ENCODE measurements at regions not wholly inside any gene's neighbourhood (a gene's known extent, or its start where the extent isn't known, plus 50 kb on each side); places are given as distances from the start of the nearest gene placed in this dataset.
"Not testable (repeated sequence)": the region's sequence is repeated elsewhere in the genome, so short reads cannot be mapped to it uniquely, and the experiment has no call there.

GRCh38 chr9:108759399-108759798, 96.4 kb downstream of the ACTL7B start:
- H3K9me3 Mint-ChIP-seq = no peaks in the 10 kb centered on the region
- no peaks in the 10 kb centered on the region for H3K36me3 Mint-ChIP-seq (ENCODE audit: low read depth)
- no peaks in the 10 kb centered on the region for H3K4me1 Mint-ChIP-seq
- no peak overlapping the region for H3K27ac Mint-ChIP-seq
- no peak for DNase-seq
- ChIA-PET POLR2A (no interaction called here), CTCF (no interaction called here)
- H3K4me3 Mint-ChIP-seq = no peak overlapping the region
- H3K27me3 Mint-ChIP-seq = no peaks in the 10 kb centered on the region

DNA sequence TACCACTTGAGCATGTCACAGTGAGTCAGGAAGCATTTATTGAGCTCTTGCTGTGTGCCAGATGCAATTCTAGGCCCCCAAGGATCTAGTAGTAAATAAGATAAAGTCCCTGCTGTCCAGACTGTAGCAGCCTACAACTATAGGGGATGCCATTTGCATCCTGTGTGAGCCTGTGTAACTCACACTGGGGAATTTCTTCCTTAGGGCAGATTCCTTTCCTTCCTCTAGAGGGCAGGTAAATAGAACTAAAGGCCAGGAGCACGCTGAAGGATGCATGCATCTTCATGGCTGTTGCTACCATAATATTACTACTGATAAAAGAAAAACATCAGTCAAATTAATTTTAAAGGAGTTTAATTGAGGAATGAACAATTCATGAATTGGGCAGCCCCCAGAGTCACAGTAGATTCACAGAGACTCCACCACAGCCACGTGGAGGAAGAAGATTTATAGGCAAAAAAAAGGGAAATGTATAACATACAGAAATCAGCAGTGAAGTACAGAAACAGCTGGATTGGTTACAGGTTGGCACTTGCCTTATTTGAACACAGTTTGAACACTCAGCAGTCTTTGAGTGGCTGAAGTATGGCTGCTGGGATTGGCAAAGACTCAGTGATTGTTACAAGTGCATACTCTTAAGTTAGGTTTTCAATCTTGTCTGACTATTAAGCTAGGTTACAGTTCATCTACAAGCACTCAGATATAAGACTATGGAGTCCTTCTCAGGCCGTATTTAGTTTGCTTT, 98.9 kb downstream of the ACTL7B start:
- DNase-seq = no peak
- Mint-ChIP-seq H3K27ac (no peak overlapping the region), H3K27me3 (no peaks in the 10 kb centered on the region), H3K4me1 (no peaks in the 10 kb centered on the region), H3K4me3 (no peak overlapping the region), H3K9me3 (no peaks in the 10 kb centered on the region), H3K36me3 (ENCODE audit: low read depth) (no peaks in the 10 kb centered on the region)
- CTCF ChIA-PET = no interaction called here
- POLR2A ChIA-PET = no interaction called here

GRCh38 chr9:108755979-108756378, 99.8 kb downstream of the ACTL7B start:
- no peaks in the 10 kb centered on the region for H3K27me3 Mint-ChIP-seq
- H3K9me3 Mint-ChIP-seq = no peaks in the 10 kb centered on the region
- no peaks in the 10 kb centered on the region for H3K4me1 Mint-ChIP-seq
- no peaks in the 10 kb centered on the region for H3K36me3 Mint-ChIP-seq (ENCODE audit: low read depth)
- H3K4me3 Mint-ChIP-seq = no peak overlapping the region
- ChIA-PET POLR2A (no interaction called here), CTCF (no interaction called here)
- H3K27ac Mint-ChIP-seq = no peak overlapping the region
- DNase-seq = no peak

GRCh38 chr9:108751369-108751768, 104.4 kb downstream of the ACTL7B start:
- ChIA-PET POLR2A (interaction anchor here (0.9 kb wide), 1 partner anchor 1124 kb away, joined by 3 read pairs; no protein-coding TSS in a partner anchor), CTCF (no interaction called here)
- Mint-ChIP-seq H3K36me3 (ENCODE audit: low read depth) (no peaks in the 10 kb centered on the region), H3K27ac (no peak overlapping the region), H3K4me3 (no peak overlapping the region), H3K4me1 (no peaks in the 10 kb centered on the region), H3K9me3 (no peaks in the 10 kb centered on the region), H3K27me3 (no peaks in the 10 kb centered on the region)
- no peak for DNase-seq

- ChIA-PET CTCF (no interaction called here), POLR2A (no interaction called here)
- DNase-seq = no peak
- no peaks in the 10 kb centered on the region for H3K27me3 Mint-ChIP-seq
- no peak overlapping the region for H3K4me3 Mint-ChIP-seq
- H3K4me1 Mint-ChIP-seq = no peaks in the 10 kb centered on the region
- H3K27ac Mint-ChIP-seq = no peak overlapping the region
- no peaks in the 10 kb centered on the region for H3K36me3 Mint-ChIP-seq (ENCODE audit: low read depth)
- no peaks in the 10 kb centered on the region for H3K9me3 Mint-ChIP-seq
These were observed 105.0 kb downstream of the ACTL7B start for GRCh38 chr9:108750661-108751215.

- POLR2A ChIA-PET = no interaction called here
- no peaks in the 10 kb centered on the region for H3K27me3 Mint-ChIP-seq
- no peaks in the 10 kb centered on the region for H3K9me3 Mint-ChIP-seq
- H3K36me3 Mint-ChIP-seq (ENCODE audit: low read depth) = no peaks in the 10 kb centered on the region
- H3K27ac Mint-ChIP-seq = no peak overlapping the region
- CTCF ChIA-PET = interaction anchor here (1.4 kb wide), 1 partner anchor 13 kb away, joined by 3 read pairs; no protein-coding TSS in a partner anchor
- DNase-seq = no peak
- no peak overlapping the region for H3K4me3 Mint-ChIP-seq
- no peaks in the 10 kb centered on the region for H3K4me1 Mint-ChIP-seq
These were observed 107.0 kb downstream of the ACTL7B start for GRCh38 chr9:108748776-108749175.

DNA sequence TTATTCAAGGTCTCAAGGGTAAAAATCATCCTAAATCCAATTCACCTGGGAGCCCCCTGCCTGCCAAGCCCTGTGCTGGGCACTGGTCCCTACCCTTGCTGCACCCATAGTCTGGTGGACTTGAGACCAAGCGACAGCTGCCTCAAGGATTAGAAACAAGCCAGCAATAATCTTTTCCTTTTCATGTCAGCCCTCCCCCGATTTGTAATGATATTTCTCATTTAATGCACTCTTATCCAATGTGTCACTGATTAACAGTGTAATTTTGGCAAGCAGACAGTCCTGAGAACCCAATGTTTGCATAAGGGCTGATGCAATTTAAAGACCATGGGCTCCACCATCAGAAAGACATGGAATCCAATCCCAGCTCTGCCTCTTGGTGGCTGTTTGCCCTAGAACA, 108.9 kb downstream of the ACTL7B start:
- H3K9me3 Mint-ChIP-seq = no peaks in the 10 kb centered on the region
- H3K4me1 Mint-ChIP-seq = no peaks in the 10 kb centered on the region
- no peak overlapping the region for H3K27ac Mint-ChIP-seq
- no peak for DNase-seq
- CTCF ChIA-PET = no interaction called here
- H3K36me3 Mint-ChIP-seq (ENCODE audit: low read depth) = no peaks in the 10 kb centered on the region
- no peaks in the 10 kb centered on the region for H3K27me3 Mint-ChIP-seq
- POLR2A ChIA-PET = no interaction called here
- no peak overlapping the region for H3K4me3 Mint-ChIP-seq

GRCh38 chr9:108746001-108746400, 109.8 kb downstream of the ACTL7B start:
- H3K36me3 Mint-ChIP-seq (ENCODE audit: low read depth) = no peaks in the 10 kb centered on the region
- H3K4me1 Mint-ChIP-seq = no peaks in the 10 kb centered on the region
- CTCF ChIA-PET = no interaction called here
- no peaks in the 10 kb centered on the region for H3K27me3 Mint-ChIP-seq
- DNase-seq = no peak
- H3K4me3 Mint-ChIP-seq = no peak overlapping the region
- H3K27ac Mint-ChIP-seq = no peak overlapping the region
- POLR2A ChIA-PET = no interaction called here
- no peaks in the 10 kb centered on the region for H3K9me3 Mint-ChIP-seq

- Mint-ChIP-seq H3K4me1 (no peaks in the 10 kb centered on the region), H3K9me3 (no peaks in the 10 kb centered on the region)
These were observed 111.1 kb downstream of the ACTL7B start for GRCh38 chr9:108744641-108745040.

GRCh38 chr9:108743901-108744371, 111.8 kb downstream of the ACTL7B start:
- Mint-ChIP-seq H3K27ac (no peak overlapping the region), H3K9me3 (no peaks in the 10 kb centered on the region), H3K27me3 (no peaks in the 10 kb centered on the region), H3K36me3 (ENCODE audit: low read depth) (no peaks in the 10 kb centered on the region), H3K4me1 (no peaks in the 10 kb centered on the region), H3K4me3 (no peak overlapping the region)
- CTCF ChIA-PET = no interaction called here
- POLR2A ChIA-PET = no interaction called here
- no peak for DNase-seq

More at GRCh38 chr9:108744641-108745040, 111.1 kb downstream of the ACTL7B start:
- H3K36me3 Mint-ChIP-seq (ENCODE audit: low read depth) = no peaks in the 10 kb centered on the region
- ChIA-PET POLR2A (no interaction called here), CTCF (no interaction called here)
- no peak overlapping the region for H3K4me3 Mint-ChIP-seq
- H3K27me3 Mint-ChIP-seq = no peaks in the 10 kb centered on the region
- H3K27ac Mint-ChIP-seq = no peak overlapping the region
- DNase-seq = no peak

- H3K4me1 Mint-ChIP-seq = no peaks in the 10 kb centered on the region
- no peaks in the 10 kb centered on the region for H3K27me3 Mint-ChIP-seq
- ChIA-PET CTCF (no interaction called here), POLR2A (no interaction called here)
- no peak overlapping the region for H3K27ac Mint-ChIP-seq
- no peak overlapping the region for H3K4me3 Mint-ChIP-seq
- H3K36me3 Mint-ChIP-seq (ENCODE audit: low read depth) = no peaks in the 10 kb centered on the region
- DNase-seq = no peak
- H3K9me3 Mint-ChIP-seq = no peaks in the 10 kb centered on the region
These were observed 112.4 kb downstream of the ACTL7B start for GRCh38 chr9:108743416-108743815.

- H3K27me3 Mint-ChIP-seq = no peaks in the 10 kb centered on the region
- no peaks in the 10 kb centered on the region for H3K9me3 Mint-ChIP-seq
- no peaks in the 10 kb centered on the region for H3K36me3 Mint-ChIP-seq (ENCODE audit: low read depth)
- ChIA-PET CTCF (no interaction called here), POLR2A (no interaction called here)
- H3K4me1 Mint-ChIP-seq = no peaks in the 10 kb centered on the region
- no peak for DNase-seq
- H3K4me3 Mint-ChIP-seq = no peak overlapping the region
- no peak overlapping the region for H3K27ac Mint-ChIP-seq
These were observed 113.6 kb downstream of the ACTL7B start for GRCh38 chr9:108742191-108742590.

- H3K9me3 Mint-ChIP-seq; POLR2A ChIA-PET; H3K4me3 Mint-ChIP-seq; H3K36me3 Mint-ChIP-seq (ENCODE audit: low read depth); H3K27ac Mint-ChIP-seq; DNase-seq; H3K4me1 Mint-ChIP-seq; H3K27me3 Mint-ChIP-seq; CTCF ChIA-PET: not testable (repeated sequence)
These were observed 124.5 kb downstream of the ACTL7B start for GRCh38 chr9:108731292-108731691.

DNA sequence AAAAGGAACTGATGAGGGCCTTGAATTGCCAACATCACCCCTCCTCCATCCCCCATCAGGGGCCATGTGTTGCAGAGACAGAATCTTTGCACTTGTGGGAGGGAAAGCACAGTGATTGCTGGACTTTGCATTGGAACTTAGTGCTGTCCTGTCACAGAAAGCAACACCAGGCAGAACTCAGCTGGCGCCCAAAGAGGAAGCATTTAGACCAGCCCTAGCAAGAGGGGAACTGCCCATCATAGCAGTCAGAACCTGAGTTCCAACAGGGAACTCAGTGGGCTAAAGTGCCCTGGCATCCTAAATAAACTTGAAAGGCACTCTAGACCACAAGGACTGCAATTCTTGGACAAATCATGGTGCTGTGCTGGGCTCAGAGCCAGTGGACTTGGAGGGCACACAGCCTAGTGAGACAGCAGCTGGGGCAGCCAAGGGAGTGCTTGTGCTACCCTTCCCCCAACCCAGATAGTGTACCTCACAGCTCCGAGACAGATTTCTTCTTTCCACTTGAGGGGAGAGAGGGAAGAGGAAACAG, 128.1 kb downstream of the ACTL7B start:
- no peak for DNase-seq
- no peaks in the 10 kb centered on the region for H3K4me1 Mint-ChIP-seq
- POLR2A ChIA-PET = no interaction called here
- no peak overlapping the region for H3K27ac Mint-ChIP-seq
- no peak overlapping the region for H3K4me3 Mint-ChIP-seq
- H3K36me3 Mint-ChIP-seq (ENCODE audit: low read depth) = no peaks in the 10 kb centered on the region
- no peaks in the 10 kb centered on the region for H3K27me3 Mint-ChIP-seq
- H3K9me3 Mint-ChIP-seq = peaks cover 4% of the 10 kb centered on the region
- CTCF ChIA-PET = no interaction called here
